ENCODE measurements at regions not wholly inside any gene's neighbourhood (a gene's known extent, or its start where the extent isn't known, plus 50 kb on each side); places are given as distances from the start of the nearest gene placed in this dataset.
A peak's percentile ranks its signal among the peaks of the same experiment; 100 is the strongest.

- H3K14ac ChIP-seq (ENCODE audit: insufficient read length): no peak overlapping the region
- no peak overlapping the region for H2BK120ac ChIP-seq (replicated peaks; ENCODE audit: low read depth, low read length)
- no peaks in the 10 kb centered on the region for H3K79me2 ChIP-seq (ENCODE audit: control insufficient read depth in 1 of 2, insufficient read depth in 2 of 2, low read length in 2 of 2)
- H3K4me3 ChIP-seq (ENCODE audit: extremely low read depth in 1 of 4, insufficient read depth in 2 of 4, low read depth in 3 of 4, low read length in 4 of 4): no peak overlapping the region
- H3K4me2 ChIP-seq (ENCODE audit: insufficient read depth in 1 of 2, low read depth in 2 of 2, low read length in 2 of 2): no peak overlapping the region
- H4K5ac ChIP-seq (ENCODE audit: insufficient read length, low read depth, low read length): no peak overlapping the region
- H3K27ac ChIP-seq (ENCODE audit: low read depth, low read length): no peak overlapping the region
- no peaks in the 10 kb centered on the region for H3K9me3 ChIP-seq (ENCODE audit: insufficient read depth in 2 of 2, low read depth in 1 of 2, low read length in 1 of 2)
- H4K20me1 ChIP-seq (replicated peaks in 1 of 2; ENCODE audit: control insufficient read depth in 1 of 2, insufficient read depth in 2 of 2, low read length in 2 of 2): no peaks in the 10 kb centered on the region
- no peak overlapping the region for H3K9ac ChIP-seq (replicated peaks in 1 of 4; ENCODE audit: extremely low read depth in 1 of 4, low read depth in 3 of 4, low read length in 3 of 4)
- POLR2A ChIA-PET (ENCODE audit: partially characterized antibody): no interaction called here
- no peak overlapping the region for H3K4ac ChIP-seq (replicated peaks; ENCODE audit: insufficient read length, low read depth, low read length)
- H3K56ac ChIP-seq (replicated peaks; ENCODE audit: insufficient read length, low read depth, low read length): no peak overlapping the region
- H3K27me3 ChIP-seq (replicated peaks in 1 of 4; ENCODE audit: control insufficient read depth in 3 of 4, extremely low read depth in 1 of 4, insufficient read depth in 3 of 4, low read length in 3 of 4): no peaks in the 10 kb centered on the region
- no peak overlapping the region for H2AK5ac ChIP-seq (ENCODE audit: low read depth, low read length)
- no peaks in the 10 kb centered on the region for H3K23me2 ChIP-seq (ENCODE audit: low read depth, low read length)
- H3K4me1 ChIP-seq (replicated peaks in 1 of 4; ENCODE audit: control insufficient read depth in 3 of 4, insufficient read depth in 4 of 4, low read length in 3 of 4): peaks cover 3 to 12% (median 9%) of the 10 kb centered on the region in 4 experiments; a peak in 5 of 7 replicates
- H2BK20ac ChIP-seq (ENCODE audit: low read length): peak overlapping the region; percentile 53; the same call in 1 of the 2 replicates
- no peaks in the 10 kb centered on the region for H3K36me3 ChIP-seq (ENCODE audit: control insufficient read depth in 2 of 4, insufficient read depth in 4 of 4, low read length in 3 of 4)
- CTCF ChIA-PET (ENCODE audit: partially characterized antibody): interaction anchor here (1.0 to 2.0 kb wide), 2 partner anchors 34 to 147 kb away, joined by 3 to 5 read pairs; no protein-coding TSS in a partner anchor
- no peak overlapping the region for H3K23ac ChIP-seq (ENCODE audit: insufficient read length)
- no peak overlapping the region for H4K91ac ChIP-seq (replicated peaks; ENCODE audit: insufficient read length, low read length)
- H3K79me1 ChIP-seq (ENCODE audit: low read depth, low read length): no peaks in the 10 kb centered on the region
- DNase-seq (ENCODE audit: low read depth in 1 of 2, low spot score in 2 of 2) (no peak), FAIRE-seq (no peak)
- H2BK5ac ChIP-seq (ENCODE audit: low read depth, low read length): 0 out of 2 replicates have a peak overlapping the region, but pooled peaks have one; percentile 22
- no peak overlapping the region for H4K8ac ChIP-seq (ENCODE audit: extremely low read depth, insufficient read depth, low read length)
- H2BK15ac ChIP-seq (ENCODE audit: low read length): peak overlapping the region; percentile 65; the same call in 1 of the 2 replicates
- no peak overlapping the region for H3K18ac ChIP-seq (ENCODE audit: extremely low read depth, low read length)
- WGBS, 2 experiments (ENCODE audit: extremely low coverage in 1 of 2, insufficient coverage in 1 of 2, insufficient read length in 1 of 2, insufficient replicate concordance in 2 of 2, low coverage in 1 of 2, low lambda C conversion rate in 2 of 2, missing lambda C conversion rate in 1 of 2): 94% methylated on average over 3 of the region's 3 CpGs; no CpG with 5 or more reads in 1 of the 2 experiments
- H2AFZ ChIP-seq (ENCODE audit: low read length): no peak overlapping the region
- peak overlapping the region; percentile 31; the same call in 1 of the 2 replicates for H2BK12ac ChIP-seq (ENCODE audit: low read depth, low read length)
- TF ChIP-seq KDM1A (IDR thresholded peaks at IDR 0.05; ENCODE audit: borderline replicate concordance, low read length) (no peak), RXRA (IDR thresholded peaks at IDR 0.05; ENCODE audit: insufficient read depth, low read depth, low read length) (no peak), EZH2 (IDR thresholded peaks at IDR 0.05; ENCODE audit: low read depth, low read length, severe bottlenecking) (no peak), E2F6 (IDR thresholded peaks at IDR 0.05) (no peak), PHF8 (conservative IDR thresholded peaks at IDR 0.05; ENCODE audit: low read depth, low read length) (no peak), HDAC2 (IDR thresholded peaks at IDR 0.05; ENCODE audit: borderline replicate concordance in 1 of 2, low read depth in 2 of 2, low read length in 2 of 2) (no peak), TAF7 (optimal IDR thresholded peaks at IDR 0.05; ENCODE audit: borderline replicate concordance, low read depth, low read length) (no peak), BCL11A (IDR thresholded peaks at IDR 0.05; ENCODE audit: low read depth in 2 of 2, low read length in 2 of 2) (no peak), CEBPB (IDR thresholded peaks at IDR 0.05; ENCODE audit: low read depth, low read length) (no peak), SAP30 (IDR thresholded peaks at IDR 0.05; ENCODE audit: insufficient read depth, insufficient replicate concordance, low read length) (no peak), MAFK (IDR thresholded peaks at IDR 0.05; ENCODE audit: low read depth, low read length) (no peak), KDM5A (IDR thresholded peaks at IDR 0.05; ENCODE audit: low read length) (no peak), BRCA1 (IDR thresholded peaks at IDR 0.05; ENCODE audit: low read depth, low read length) (no peak), CHD2 (IDR thresholded peaks at IDR 0.05; ENCODE audit: low read length) (no peak)
Observed at GRCh38 chr5:29148073-29148472, 2045.4 kb upstream of the CDH6 start.

Data from H1 (cell line).